ENCODE measurements at regions not wholly inside any gene's neighbourhood (a gene's known extent, or its start where the extent isn't known, plus 50 kb on each side); places are given as distances from the start of the nearest gene placed in this dataset.

DNA sequence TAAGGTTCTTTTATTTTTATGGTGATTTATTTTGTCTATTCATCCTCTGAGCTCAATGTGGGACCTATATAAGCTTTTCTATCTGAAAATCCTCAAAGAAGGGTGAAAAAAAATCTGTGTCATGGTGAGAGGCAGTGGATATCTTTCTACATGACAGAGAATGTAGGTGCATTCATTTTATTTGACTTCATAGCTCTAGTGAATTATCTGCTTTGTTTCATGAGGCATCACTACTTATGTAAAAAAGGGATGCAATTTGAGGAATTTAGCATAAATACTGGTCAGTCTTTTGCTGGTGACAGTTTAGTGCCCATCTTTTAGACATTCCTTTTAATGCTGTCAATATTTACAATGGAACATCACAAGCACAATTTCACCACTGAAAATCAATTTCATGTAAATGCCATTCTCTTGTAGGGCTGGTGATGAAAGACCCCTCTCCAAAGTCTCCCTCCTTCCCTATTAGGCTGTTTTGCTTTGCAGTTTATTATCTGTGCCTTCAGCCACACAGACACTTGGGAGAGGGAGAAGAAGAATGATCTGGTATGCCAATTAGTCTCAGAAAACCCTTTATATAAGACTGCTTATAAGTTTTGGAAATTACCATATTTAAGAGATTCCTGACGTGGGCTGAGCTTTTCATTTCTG lies 148.3 kb upstream of the NXPH2 start:
- H3K4me3 ChIP-seq (ENCODE audit: low read depth, low read length) = no peak overlapping the region
- TF ChIP-seq, protein P1, sequence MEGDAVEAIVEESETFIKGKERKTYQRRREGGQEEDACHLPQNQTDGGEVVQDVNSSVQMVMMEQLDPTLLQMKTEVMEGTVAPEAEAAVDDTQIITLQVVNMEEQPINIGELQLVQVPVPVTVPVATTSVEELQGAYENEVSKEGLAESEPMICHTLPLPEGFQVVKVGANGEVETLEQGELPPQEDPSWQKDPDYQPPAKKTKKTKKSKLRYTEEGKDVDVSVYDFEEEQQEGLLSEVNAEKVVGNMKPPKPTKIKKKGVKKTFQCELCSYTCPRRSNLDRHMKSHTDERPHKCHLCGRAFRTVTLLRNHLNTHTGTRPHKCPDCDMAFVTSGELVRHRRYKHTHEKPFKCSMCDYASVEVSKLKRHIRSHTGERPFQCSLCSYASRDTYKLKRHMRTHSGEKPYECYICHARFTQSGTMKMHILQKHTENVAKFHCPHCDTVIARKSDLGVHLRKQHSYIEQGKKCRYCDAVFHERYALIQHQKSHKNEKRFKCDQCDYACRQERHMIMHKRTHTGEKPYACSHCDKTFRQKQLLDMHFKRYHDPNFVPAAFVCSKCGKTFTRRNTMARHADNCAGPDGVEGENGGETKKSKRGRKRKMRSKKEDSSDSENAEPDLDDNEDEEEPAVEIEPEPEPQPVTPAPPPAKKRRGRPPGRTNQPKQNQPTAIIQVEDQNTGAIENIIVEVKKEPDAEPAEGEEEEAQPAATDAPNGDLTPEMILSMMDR (IDR thresholded peaks at IDR 0.05; ENCODE audit: borderline replicate concordance, insufficient read depth, low read depth, low read length) = no peak

DNA sequence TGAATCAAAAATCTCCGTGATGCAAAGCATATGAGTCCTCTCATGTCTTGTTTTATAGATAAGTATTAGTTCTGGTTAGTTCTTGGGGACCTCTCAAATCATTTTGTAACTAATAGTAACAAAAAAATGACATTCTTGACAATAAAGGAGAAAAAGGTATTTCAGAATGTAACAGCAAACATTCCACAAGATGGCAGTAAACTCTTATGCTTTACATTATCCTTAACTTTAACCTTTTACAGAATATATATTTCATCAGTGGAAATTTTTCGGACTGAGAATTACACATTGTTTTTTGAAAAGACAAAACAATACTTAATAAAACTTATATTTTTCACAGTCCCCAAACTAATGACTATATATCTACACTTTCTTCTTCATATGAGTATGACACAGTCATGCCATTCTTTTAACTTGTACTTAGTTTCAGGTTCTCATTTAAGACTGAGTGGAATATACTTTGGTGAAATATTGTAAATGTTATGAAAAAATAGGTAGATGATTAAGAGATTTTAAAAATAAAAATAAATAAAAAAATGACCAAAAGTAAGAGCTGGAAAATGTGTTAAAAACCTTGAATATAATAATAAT lies 142.9 kb upstream of the NXPH2 start:
- TF ChIP-seq, protein P1 (IDR thresholded peaks at IDR 0.05; ENCODE audit: borderline replicate concordance, insufficient read depth, low read depth, low read length) = no peak
- H3K4me3 ChIP-seq (ENCODE audit: low read depth, low read length) = no peak overlapping the region

DNA sequence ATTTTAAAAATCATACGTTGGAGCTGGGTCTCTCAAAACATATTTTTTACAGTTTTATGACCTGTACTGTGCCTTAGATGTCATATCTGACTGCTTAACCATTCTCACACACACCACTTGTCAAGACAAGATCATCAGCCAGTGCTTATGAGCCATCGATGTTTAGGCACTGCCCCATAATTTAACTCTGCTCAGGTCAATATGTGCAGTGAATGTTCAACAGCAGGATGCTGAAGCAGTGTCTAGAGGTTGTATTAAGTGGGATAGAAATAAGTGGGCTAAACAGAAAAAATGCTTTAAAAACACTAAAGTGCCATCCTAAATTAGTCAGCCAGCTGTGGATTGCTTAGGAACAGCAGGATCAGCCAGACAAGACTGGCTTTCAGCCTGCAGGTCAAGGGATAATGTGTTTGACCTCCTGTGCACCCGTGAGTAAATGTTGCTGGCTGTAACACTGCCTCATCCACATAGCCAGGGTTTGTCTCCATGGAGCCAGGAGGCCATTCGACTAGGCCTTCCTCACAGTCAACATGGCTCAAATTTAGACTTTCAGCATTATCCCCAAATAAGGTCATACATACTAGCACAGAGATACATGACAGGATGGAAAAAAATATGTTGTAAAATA lies 139.0 kb upstream of the NXPH2 start:
- no peak overlapping the region for H3K4me3 ChIP-seq (ENCODE audit: low read depth, low read length)
- TF ChIP-seq, protein P1 (IDR thresholded peaks at IDR 0.05; ENCODE audit: borderline replicate concordance, insufficient read depth, low read depth, low read length) = no peak

DNA sequence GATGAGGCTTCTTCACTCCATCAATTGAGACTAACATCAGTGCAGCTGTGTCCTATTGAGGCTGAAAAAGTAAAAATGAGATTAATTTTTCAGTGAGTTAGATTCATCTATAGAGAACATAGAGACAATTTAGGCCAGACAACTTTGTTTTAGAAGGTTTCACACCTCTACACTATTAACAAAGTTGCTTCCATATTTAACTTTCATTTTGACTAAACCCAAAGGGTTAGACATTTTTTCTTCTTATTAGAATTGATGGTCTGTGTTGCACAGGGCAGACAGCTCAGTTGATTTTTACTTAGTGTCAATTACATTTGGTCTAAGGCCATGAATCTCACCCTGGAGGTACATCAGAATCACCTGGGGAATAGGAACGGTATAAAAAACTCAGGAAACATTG lies 130.2 kb upstream of the NXPH2 start:
- TF ChIP-seq, protein P1 (IDR thresholded peaks at IDR 0.05; ENCODE audit: borderline replicate concordance, insufficient read depth, low read depth, low read length) = no peak
- no peak overlapping the region for H3K4me3 ChIP-seq (ENCODE audit: low read depth, low read length)

DNA sequence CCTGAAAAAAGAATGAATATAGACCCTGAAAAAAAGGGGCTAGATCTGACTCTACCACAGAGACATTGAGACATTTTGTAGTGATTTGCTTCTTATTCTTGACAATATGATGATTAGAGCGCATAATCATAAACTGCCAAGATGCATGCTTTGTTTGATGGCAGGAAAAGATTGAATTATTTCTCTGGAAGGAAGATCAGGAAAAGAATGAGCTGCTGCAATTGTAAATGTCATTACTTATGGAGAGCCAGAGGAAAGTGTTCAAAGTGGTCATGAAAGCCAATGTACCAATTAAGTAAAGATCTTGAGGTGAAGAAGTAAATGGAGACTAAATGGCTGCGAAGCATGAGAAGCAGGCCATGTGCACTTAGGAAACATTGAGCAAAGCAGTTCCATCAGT lies 126.4 kb upstream of the NXPH2 start:
- no peak overlapping the region for H3K4me3 ChIP-seq (ENCODE audit: low read depth, low read length)
- TF ChIP-seq, protein P1 (IDR thresholded peaks at IDR 0.05; ENCODE audit: borderline replicate concordance, insufficient read depth, low read depth, low read length) = no peak

DNA sequence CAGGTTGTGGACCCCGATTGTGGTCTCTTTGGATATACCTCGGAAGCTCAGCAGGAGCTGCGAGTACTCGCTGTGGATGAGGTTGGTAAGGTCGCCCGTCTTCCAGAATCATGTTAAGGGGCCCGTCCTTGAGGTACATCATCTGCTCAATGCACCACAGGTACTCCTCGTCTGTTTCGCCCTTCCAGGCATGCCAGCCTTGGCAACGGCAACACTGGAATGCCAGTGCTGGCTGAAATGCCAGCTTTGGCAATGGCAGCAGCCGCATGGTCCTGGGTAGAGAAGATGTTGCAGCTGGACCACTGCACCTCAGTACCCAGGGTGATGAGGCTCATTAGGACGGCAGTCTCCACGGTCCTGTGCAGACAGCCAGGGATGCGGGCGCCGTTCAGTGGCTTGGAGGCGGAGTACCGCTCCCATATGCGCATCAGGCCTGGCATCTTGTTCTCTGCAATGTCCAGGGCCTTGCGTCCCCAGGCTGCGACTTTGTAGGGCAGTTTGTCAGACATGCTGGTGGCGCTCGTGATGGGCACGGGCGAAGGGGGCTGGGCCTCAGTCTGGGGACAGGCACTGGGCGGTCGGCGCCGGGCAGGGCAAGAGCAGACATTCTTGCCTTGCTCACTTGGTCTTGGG lies 122.2 kb upstream of the NXPH2 start:
- no peak overlapping the region for H3K4me3 ChIP-seq (ENCODE audit: low read depth, low read length)
- TF ChIP-seq, protein P1 (IDR thresholded peaks at IDR 0.05; ENCODE audit: borderline replicate concordance, insufficient read depth, low read depth, low read length) = no peak

Measured in GM12875 (cell line).